GDM1 (cell line): ENCODE measurements at regions not wholly inside any gene's neighbourhood (a gene's known extent, or its start where the extent isn't known, plus 50 kb on each side); places are given as distances from the start of the nearest gene placed in this dataset.

Experiments used
- DNase-seq: peaks from one replicate; lab custom pipeline; 2025; lab: John Stamatoyannopoulos, UW

- no peak for DNase-seq
These were observed 157.2 kb upstream of the KAZN start for GRCh38 chr1:14441302-14441741.

- no peak for DNase-seq
These were observed 155.8 kb upstream of the KAZN start for GRCh38 chr1:14442669-14443068.

- DNase-seq, result no peak
These were observed 155.2 kb upstream of the KAZN start for GRCh38 chr1:14443164-14443787.

- DNase-seq, result no peak
These were observed 147.3 kb upstream of the KAZN start for GRCh38 chr1:14451217-14451616.

DNA sequence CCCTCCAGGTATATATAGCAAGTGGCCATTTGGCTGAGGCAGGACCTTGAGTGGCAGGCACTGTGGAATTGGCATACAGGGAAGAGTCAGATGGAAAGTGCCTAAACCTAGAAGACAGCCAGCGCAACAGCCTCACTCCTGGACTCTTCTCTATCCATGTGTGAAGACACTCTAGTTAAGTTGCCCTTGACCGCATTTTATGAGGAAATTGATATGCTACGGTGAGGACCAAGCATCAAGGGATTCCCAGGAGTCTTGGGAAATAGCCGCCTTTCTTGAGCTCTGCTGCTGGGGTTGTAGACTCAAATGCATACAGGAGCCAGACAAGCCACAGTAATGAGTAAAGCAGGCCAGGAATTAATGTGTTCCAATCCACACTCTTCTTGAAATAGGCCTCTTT, 145.9 kb upstream of the KAZN start:
- no peak for DNase-seq

GRCh38 chr1:14460173-14460572, 138.3 kb upstream of the KAZN start:
- DNase-seq, result no peak

DNA sequence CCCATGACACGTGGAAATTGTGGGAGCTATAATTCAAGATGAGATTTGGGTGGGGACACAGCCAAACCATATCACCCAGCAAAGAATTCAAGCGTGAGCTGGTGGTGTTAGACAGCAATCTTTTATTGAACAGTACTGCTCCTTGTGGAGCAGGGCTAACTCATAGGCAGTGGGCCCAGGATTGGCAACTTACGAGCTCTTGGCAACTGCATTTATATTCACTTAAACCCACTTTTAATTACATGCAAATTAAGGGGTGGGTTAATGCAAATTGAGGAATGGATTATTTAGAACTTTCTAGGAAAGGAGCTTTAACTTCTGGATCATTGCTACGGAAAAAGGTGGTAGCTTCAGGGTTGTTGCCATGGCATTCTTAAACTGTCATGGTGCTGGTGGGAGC, 135.6 kb upstream of the KAZN start:
- DNase-seq, result no peak

- DNase-seq, result no peak
These were observed 132.5 kb upstream of the KAZN start for GRCh38 chr1:14466006-14466405.

- no peak for DNase-seq
These were observed 131.4 kb upstream of the KAZN start for GRCh38 chr1:14467112-14467511.

- no peak for DNase-seq
These were observed 129.7 kb upstream of the KAZN start for GRCh38 chr1:14468751-14469150.

DNA sequence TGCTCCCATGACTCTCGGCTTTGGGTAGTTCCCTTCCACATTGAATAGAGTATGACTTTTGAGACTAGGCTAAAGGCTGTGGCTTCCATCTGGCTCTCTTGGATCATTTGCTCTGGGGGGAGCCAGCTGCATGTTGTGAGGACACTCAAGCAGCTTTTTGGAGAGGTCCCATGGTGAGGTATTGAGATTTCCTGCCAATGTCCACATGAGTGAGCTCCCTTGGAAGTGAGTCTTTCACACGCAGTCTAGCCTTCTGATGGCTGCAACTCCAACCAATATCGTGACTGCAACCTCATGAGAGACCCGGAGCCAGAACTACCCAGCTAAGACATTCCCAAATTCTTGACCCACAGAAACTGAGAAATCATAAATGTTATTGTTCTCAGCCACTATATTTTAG, 127.7 kb upstream of the KAZN start:
- DNase-seq, result no peak

DNA sequence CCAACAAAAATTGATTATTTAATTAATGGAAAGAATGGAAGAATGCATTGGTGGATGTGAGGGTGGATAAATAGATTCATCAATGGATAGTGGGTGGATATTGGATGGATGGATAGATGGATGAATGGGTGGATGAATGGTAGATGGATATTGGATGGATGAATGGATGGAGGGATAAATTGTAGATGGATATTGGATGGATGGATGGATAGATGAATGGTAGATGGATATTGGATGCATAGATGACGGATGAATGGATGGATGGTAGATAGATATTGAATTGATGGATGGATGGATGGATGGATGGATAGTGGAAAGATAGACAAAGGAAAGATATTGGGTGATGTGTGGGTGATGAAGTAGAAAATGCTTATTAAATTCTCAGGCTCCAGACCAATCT, 123.6 kb upstream of the KAZN start:
- DNase-seq, result no peak

- DNase-seq, result no peak
These were observed 122.1 kb upstream of the KAZN start for GRCh38 chr1:14476170-14476955.

- DNase-seq, result no peak
These were observed 120.4 kb upstream of the KAZN start for GRCh38 chr1:14478120-14478519.

DNA sequence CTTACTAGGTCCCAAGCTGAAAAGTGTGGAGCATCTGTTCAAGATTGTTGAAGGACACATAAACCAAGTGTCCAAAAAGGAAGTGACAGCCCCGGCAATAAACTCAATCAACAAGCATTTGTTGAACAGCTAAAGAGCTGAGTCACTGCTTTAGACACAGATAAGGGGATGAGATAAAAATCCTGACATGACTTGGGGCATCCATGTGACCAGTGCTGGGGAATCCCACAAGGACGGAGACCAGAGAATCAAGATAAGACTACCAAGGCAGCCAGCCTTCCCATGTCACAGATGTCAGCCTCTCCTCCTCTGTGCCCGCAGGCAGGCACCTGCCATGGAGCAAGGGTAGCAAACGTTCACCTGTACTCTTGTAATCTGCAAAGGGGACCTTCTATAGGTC, 118.6 kb upstream of the KAZN start:
- no peak for DNase-seq

DNA sequence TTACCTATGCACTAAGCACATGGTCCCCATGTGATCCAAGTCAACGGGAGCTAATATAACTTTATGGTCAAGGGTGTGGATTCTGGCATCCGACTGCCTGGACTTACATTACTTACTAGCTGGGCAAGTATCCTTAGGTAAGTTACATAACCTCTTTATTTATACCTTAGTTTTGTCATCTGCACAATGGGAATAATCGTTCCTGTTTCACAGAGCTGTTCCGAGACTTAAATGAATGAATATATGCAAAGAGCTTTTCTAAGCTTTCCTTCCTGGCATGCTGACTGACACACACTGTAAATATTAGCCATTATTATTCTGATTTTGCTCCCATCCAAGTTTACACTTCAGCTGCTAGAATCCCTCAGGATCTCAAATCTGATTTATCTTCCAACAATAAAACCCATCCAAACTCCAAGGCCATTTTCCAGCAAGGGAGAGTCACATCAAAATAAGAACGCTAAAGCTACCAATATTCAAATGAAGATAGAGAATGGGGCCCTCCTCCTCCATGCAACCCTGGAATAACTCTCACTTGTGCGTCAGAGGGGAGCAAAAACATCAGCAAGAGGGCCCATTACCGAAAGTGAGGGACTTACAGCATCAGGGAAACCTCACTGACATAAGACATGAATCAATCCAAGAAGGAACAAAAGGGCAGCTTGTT, 115.6 kb upstream of the KAZN start:
- no peak for DNase-seq

- no peak for DNase-seq
These were observed 113.2 kb upstream of the KAZN start for GRCh38 chr1:14485285-14485684.

DNA sequence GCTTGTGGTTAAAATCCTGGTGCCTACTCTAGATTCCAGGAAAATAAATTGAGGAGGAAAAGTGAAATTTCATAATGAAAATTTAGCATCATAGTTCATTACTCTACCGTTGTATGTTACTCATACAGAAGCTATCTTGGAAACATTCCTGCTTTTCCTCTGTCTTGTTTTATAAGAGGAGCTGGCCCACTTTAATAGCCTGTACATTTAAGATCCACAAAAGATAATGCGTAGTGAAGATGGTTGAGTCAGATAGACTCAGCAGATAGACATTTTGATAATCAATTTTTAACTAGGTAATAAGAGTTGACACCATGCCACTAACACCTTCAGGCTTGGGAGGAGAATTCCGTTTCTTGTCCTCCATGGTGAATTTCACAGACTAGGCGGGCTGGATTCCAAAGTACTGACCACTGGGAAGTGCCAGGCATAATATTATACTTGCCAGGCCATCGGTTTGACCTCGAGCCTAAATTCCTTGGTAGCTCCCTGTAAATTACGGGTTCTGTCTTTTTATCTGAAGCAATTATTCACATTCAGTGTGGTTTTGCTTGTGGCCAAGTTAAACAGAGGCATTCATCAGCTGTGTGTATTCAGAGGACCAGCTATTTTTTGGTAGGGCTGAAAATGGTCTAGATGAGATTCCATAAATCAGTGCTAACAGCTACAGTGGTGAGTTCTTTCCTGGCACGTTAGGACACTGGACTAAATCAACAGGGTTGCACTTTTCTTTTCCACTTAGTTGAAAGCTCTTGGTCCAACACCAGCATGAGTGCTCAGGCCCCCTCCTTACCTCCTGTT, 111.9 kb upstream of the KAZN start:
- no peak for DNase-seq

- no peak for DNase-seq
These were observed 110.8 kb upstream of the KAZN start for GRCh38 chr1:14487671-14488070.

DNA sequence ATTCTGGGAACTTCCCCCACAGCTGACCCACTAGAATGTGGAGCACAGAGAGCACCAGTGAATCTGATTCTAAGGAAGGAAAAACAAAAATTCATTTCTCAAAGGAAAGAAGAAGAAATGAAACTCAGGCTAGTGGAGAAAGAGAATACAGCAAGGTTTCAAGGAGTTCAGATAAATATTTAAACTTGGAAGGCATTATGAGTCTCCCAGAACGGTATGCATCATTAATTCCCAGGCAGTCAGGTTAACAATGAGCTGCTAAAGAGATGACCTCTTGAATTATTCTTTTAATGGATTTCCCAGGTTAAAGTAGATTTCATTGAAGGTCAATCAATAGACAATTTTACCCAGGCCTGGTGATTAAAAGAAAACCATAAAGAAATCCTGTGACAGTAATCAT, 103.6 kb upstream of the KAZN start:
- no peak for DNase-seq

DNA sequence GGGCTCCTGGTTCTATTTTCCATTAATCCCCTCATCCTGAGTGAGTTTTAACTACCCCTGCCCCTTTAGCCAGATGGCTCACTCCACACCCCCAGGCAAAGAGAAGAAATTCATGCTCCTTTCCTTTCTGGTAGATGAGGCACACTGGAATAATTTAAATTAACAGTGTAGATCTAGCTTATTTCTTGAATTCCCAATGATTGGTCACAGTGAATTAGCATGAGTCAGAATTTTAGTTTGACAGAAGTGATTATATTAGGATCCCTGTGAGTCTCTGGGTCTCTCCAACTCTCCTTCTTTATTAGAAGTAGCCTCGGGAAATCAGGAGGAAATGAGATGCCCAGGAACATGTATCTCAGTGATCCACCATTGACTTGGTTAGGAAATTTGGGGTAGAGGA, 103.1 kb upstream of the KAZN start:
- DNase-seq, result no peak

DNA sequence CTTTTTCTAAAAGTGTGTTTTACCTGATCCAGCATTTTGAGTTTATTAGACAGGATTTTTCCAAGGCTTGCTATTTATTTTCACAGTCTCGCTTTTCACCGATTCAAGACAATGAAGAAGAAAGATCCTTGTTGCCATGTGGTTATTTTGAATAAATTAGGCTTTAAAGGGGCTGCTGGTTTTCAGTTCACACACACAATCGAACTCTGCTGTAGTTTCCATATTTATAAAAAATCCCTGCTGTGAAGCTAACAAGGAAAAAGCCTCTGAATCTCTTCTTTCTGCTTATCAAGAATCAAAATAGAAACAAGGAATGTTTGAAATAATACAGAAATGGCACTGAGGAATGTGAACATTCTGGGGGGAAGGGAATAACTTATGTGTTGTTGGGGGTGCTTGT, 102.5 kb upstream of the KAZN start:
- no peak for DNase-seq

DNA sequence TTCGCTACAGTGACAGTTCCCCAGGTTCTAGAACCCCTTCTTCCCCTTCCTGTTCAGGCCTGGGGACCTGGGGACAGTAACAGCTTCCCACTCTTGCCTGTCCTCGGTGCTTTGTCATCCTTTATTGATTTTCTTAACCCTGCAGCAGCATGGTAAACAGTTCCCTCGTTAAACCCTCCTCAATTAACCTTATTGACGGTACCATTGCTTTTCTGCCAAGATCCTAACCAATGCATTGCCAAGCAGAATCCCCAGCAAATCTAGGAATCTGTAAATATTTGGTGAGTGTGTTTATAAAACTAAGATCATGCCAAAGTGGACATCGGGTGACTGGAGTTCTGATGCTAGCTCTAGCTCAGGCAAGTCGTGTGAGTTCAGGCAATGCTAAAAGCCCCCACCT, 99.6 kb upstream of the KAZN start:
- no peak for DNase-seq
